ENCODE measurements at regions not wholly inside any gene's neighbourhood (a gene's known extent, or its start where the extent isn't known, plus 50 kb on each side); places are given as distances from the start of the nearest gene placed in this dataset.

GRCh38 chr5:174558190-174558589, 166.2 kb upstream of the MSX2 start:
- TF ChIP-seq POLR2A (IDR thresholded peaks at IDR 0.05) (no peak), CTCF (IDR thresholded peaks at IDR 0.05 in 4 of 5, conservative IDR thresholded peaks at IDR 0.05 in 1 of 5) (no peak)

All from gastrocnemius medialis (tissue), 4 donors.